ENCODE measurements at regions not wholly inside any gene's neighbourhood (a gene's known extent, or its start where the extent isn't known, plus 50 kb on each side); places are given as distances from the start of the nearest gene placed in this dataset.

GRCh38 chr17:63292421-63292820, 153.7 kb downstream of the CYB561 start:
- no peak for TF ChIP-seq CTCF (IDR thresholded peaks at IDR 0.05; ENCODE audit: insufficient read depth, low read length, poor library complexity, severe bottlenecking)
- no peak for TF ChIP-seq EZH2phosphoT487 (conservative IDR thresholded peaks at IDR 0.05; ENCODE audit: low read length)
